GM13976 (cell line): ENCODE measurements at regions not wholly inside any gene's neighbourhood (a gene's known extent, or its start where the extent isn't known, plus 50 kb on each side); places are given as distances from the start of the nearest gene placed in this dataset.
"Not testable (repeated sequence)": the region's sequence is repeated elsewhere in the genome, so short reads cannot be mapped to it uniquely, and the experiment has no call there.

Experiments used
- DNase-seq: peaks from one replicate; pipeline ENCODE4 v3.0.0; 2012; ENCODE audit warnings: low spot score
- CTCF ChIP-seq: IDR thresholded peaks from 2 replicates; pipeline ENCODE4 v1.5.1; 2012; ENCODE audit warnings: borderline replicate concordance, mild to moderate bottlenecking; ENCODE audit not compliant: insufficient read depth; ENCODE audit errors: extremely low read depth, missing control alignments, control extremely low read depth
- in situ Hi-C: fragments of 300-500 bp; cut with MboI; formaldehyde crosslinking; loops from one replicate; pipeline ENCODE4 v1.12.0; 2022; ENCODE audit warnings: low sequenced_read_pairs, mixed read lengths, inconsistent platforms; ENCODE audit not compliant: unreplicated experiment

DNA sequence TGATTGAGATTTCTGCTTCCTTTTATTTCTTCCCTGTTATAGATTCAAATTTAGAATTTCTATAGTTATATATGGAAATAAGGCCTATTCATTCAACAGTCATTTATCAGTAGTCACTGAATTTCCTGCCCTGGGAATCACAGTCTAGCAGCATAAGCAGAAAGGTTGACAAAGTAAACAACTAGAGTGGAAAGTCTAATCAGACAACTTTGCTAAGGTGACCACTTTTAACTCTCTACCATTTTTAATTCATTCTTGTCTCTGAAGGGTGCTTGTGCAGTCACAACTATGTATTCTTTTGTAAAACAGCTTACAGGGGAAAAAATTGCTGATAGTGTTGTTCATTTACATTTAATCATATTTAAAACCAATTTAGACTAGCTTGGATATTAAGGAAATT, 66.1 kb upstream of the PLA2G4A start:
- in situ Hi-C loops: no loop called here
- DNase-seq: no peak
- TF ChIP-seq CTCF: no peak

DNA sequence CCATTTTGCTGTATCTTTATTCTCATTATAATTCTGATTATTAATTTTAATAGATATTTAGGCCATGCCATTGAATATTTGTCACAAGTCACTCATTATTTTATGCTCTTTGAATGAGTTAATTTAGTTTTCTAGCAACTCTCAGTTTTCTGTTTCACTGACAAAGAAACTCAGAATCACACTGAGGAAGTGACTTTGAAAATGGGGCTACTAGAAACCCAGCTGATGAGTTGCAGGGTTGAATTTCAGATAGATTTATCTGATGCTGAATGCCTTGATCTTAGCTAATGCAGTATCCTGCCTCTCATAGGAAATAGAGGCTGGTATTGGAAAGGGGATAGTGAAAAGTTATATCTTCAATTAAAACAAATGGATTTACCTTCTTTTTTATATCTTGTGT, 67.4 kb upstream of the PLA2G4A start:
- in situ Hi-C loops: no loop called here
- TF ChIP-seq CTCF: no peak
- DNase-seq: no peak

DNA sequence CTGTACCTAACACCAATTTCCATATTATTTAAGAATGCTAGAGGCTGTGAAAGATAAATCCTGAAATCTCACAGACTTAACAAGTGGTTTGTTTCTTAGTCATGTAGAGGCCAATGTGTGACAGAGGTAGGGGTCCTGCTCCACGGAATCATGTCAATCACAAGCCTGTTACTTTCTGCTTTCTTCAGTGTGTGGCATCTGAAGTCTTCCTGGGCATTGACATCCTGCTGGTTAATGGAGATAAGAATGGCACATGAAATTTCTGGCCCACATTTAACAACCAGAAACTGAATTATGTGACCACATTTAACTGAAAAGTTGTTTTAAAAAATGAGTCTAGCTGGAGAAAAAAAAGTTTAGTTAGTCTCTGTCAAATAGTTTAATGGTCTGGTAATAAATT, 68.3 kb upstream of the PLA2G4A start:
- no peak for DNase-seq
- in situ Hi-C loops: no loop called here
- TF ChIP-seq CTCF: no peak

DNA sequence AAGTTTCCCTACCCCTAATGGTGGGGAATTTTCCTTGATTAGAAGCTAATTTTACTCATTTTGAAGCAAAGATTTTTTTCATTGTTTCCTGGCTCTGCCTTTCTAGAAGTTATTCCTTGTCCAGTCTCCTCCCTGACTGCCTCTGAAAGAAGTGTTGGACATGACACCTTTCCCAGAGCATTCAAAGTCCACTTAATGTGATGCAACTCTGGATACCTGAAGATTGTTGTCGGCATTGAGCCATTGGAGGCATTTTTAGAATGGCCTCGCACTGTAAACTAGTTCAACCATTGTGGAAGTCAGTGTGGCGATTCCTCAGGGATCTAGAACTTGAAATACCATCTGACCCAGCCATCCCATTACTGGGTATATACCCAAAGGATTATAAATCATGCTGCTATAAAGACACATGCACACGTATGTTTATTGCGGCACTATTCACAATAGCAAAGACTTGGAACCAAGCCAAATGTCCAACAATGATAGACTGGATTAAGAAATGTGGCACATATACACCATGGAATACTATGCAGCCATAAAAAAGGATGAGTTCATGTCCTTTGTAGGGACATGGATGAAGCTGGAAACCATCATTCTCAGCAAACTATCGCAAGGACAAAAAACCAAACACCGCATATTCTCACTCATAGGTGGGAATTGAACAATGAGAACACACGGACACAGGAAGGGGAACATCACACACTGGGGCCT, 69.7 kb upstream of the PLA2G4A start:
- DNase-seq, in situ Hi-C loops: not testable (repeated sequence)

- no peak for TF ChIP-seq CTCF
- no peak for DNase-seq
- in situ Hi-C loops: no loop called here
Measured at GRCh38 chr1:186757851-186758250, 70.9 kb upstream of the PLA2G4A start.

- no peak for TF ChIP-seq CTCF
- in situ Hi-C loops: no loop called here
- no peak for DNase-seq
Measured at GRCh38 chr1:186754542-186755145, 74.1 kb upstream of the PLA2G4A start.

DNA sequence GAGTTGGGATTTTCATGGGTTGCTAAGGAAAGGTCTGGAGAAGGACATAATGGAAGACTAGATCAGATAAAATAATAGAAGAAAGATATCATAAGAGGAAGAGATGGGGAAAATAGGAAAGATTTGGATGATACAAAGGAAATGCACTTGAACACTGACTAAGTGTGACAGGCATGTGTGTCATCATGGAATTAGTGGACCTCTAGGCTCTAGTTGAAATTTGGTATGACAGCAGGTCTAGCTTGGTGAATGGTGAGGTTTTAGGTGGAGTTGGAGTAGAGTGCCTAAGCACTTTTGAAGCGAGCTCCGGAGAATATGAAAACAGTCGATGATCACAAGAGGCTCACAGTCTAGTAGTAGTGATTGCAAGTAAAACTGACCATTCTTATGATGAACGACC, 73.0 kb upstream of the PTGS2 start:
- in situ Hi-C loops: no loop called here
- TF ChIP-seq CTCF: no peak
- DNase-seq: no peak
